Hematopoietic multipotent progenitor cell treated with erythropoietin and hydrocortisone succinate and interleukin-3 and kit ligand, for 4 days (in vitro differentiated cells): ENCODE measurements at regions not wholly inside any gene's neighbourhood (a gene's known extent, or its start where the extent isn't known, plus 50 kb on each side); places are given as distances from the start of the nearest gene placed in this dataset.

Experiments used
- DNase-seq: peaks from one replicate; pipeline ENCODE4 v3.0.0-alpha.2; 2015

GRCh38 chr3:25056036-25056755 is 371.9 kb upstream of the RARB start:
- DNase-seq, result no peak

GRCh38 chr3:25056803-25057351 is 371.2 kb upstream of the RARB start:
- DNase-seq, result no peak

- DNase-seq, result no peak
Observed at GRCh38 chr3:25057379-25057778, 370.7 kb upstream of the RARB start.

- no peak for DNase-seq
Observed at GRCh38 chr3:25064681-25065080, 363.4 kb upstream of the RARB start.

GRCh38 chr3:25069970-25070369 is 358.1 kb upstream of the RARB start:
- no peak for DNase-seq

GRCh38 chr3:25071846-25072245 is 356.2 kb upstream of the RARB start:
- no peak for DNase-seq

GRCh38 chr3:25073423-25073822 is 354.6 kb upstream of the RARB start:
- no peak for DNase-seq

- DNase-seq, result no peak
Observed at GRCh38 chr3:25074149-25074548, 353.9 kb upstream of the RARB start.

- DNase-seq, result no peak
Observed at GRCh38 chr3:25080461-25080860, 347.6 kb upstream of the RARB start.

- no peak for DNase-seq
Observed at GRCh38 chr3:25084016-25084415, 344.0 kb upstream of the RARB start.

GRCh38 chr3:25086721-25087120 is 341.3 kb upstream of the RARB start:
- DNase-seq, result no peak

GRCh38 chr3:25088284-25088683 is 339.8 kb upstream of the RARB start:
- DNase-seq, result no peak

GRCh38 chr3:25090698-25091453 is 337.2 kb upstream of the RARB start:
- no peak for DNase-seq

GRCh38 chr3:25091934-25092333 is 336.1 kb upstream of the RARB start:
- no peak for DNase-seq

GRCh38 chr3:25094932-25095685 is 333.0 kb upstream of the RARB start:
- no peak for DNase-seq

GRCh38 chr3:25096536-25096935 is 331.5 kb upstream of the RARB start:
- DNase-seq, result no peak

GRCh38 chr3:25097023-25097422 is 331.0 kb upstream of the RARB start:
- no peak for DNase-seq

GRCh38 chr3:25099666-25100065 is 328.4 kb upstream of the RARB start:
- DNase-seq, result no peak

- DNase-seq, result no peak
Observed at GRCh38 chr3:25103391-25103790, 324.7 kb upstream of the RARB start.

- no peak for DNase-seq
Observed at GRCh38 chr3:25107918-25108617, 320.0 kb upstream of the RARB start.

- no peak for DNase-seq
Observed at GRCh38 chr3:25110642-25111041, 317.4 kb upstream of the RARB start.

GRCh38 chr3:25113891-25114290 is 314.2 kb upstream of the RARB start:
- no peak for DNase-seq

GRCh38 chr3:25114532-25114931 is 313.5 kb upstream of the RARB start:
- no peak for DNase-seq
